MM.1S (cell line): ENCODE measurements at regions not wholly inside any gene's neighbourhood (a gene's known extent, or its start where the extent isn't known, plus 50 kb on each side); places are given as distances from the start of the nearest gene placed in this dataset.

Experiments
- DNase-seq: peaks from one replicate; pipeline ENCODE4 v3.0.0-alpha.2; 2015
- H2AFZ ChIP-seq: fragments of 300-600 bp; sonication (generic); 2 replicates; pipeline ENCODE4 v1.6.0; 2016; ENCODE audit warnings: antibody characterized with exemption, low read length
- H3F3A ChIP-seq: fragments of 300-600 bp; sonication (generic); 2 replicates; pipeline ENCODE4 v1.6.1; 2016; ENCODE audit warnings: mild to moderate bottlenecking, antibody characterized with exemption, low read length, moderate library complexity, mixed read lengths; ENCODE audit not compliant: insufficient read depth
- H3K27ac ChIP-seq: fragments of 300-600 bp; sonication (generic); 2 replicates; pipeline ENCODE4 v1.5.1; 2016; ENCODE audit warnings: mild to moderate bottlenecking, low read length
- H3K27me3 ChIP-seq: fragments of 300-600 bp; sonication (generic); replicated peaks from 2 replicates; pipeline ENCODE4 v1.6.0; 2016; ENCODE audit warnings: low read length; ENCODE audit not compliant: insufficient read depth
- H3K36me3 ChIP-seq: fragments of 300-600 bp; sonication (generic); replicated peaks from 2 replicates; pipeline ENCODE4 v1.6.1; 2016; ENCODE audit warnings: mild to moderate bottlenecking, low read length, mixed read lengths; ENCODE audit not compliant: insufficient read depth
- H3K4me1 ChIP-seq: fragments of 300-600 bp; sonication (generic); 2 replicates; pipeline ENCODE4 v1.6.1; 2016; ENCODE audit warnings: low read length, mixed read lengths
- H3K4me2 ChIP-seq: fragments of 300-600 bp; sonication (generic); 2 replicates; pipeline ENCODE4 v1.6.0; 2016; ENCODE audit warnings: low read depth, low read length
- H3K4me3 ChIP-seq: fragments of 300-600 bp; sonication (generic); 2 replicates; pipeline ENCODE4 v1.5.1; 2016; ENCODE audit warnings: low read length, mixed read lengths
- H3K79me2 ChIP-seq: fragments of 300-600 bp; sonication (generic); 2 replicates; pipeline ENCODE4 v1.6.1; 2016; ENCODE audit warnings: mixed run types, low read length, mixed read lengths
- H3K9ac ChIP-seq: fragments of 300-600 bp; sonication (generic); 2 replicates; pipeline ENCODE4 v1.6.1; 2016; ENCODE audit warnings: low read length, mixed read lengths
- H3K9me2 ChIP-seq: fragments of 300-600 bp; sonication (generic); replicated peaks from 2 replicates; pipeline ENCODE4 v1.6.1; 2016; ENCODE audit warnings: mild to moderate bottlenecking, low read length, mixed read lengths; ENCODE audit not compliant: insufficient read depth
- H3K9me3 ChIP-seq: fragments of 300-600 bp; sonication (generic); replicated peaks from 2 replicates; pipeline ENCODE4 v1.6.1; 2016; ENCODE audit warnings: mild to moderate bottlenecking, low read length, mixed read lengths; ENCODE audit not compliant: insufficient read depth
- H4K20me1 ChIP-seq: fragments of 300-600 bp; sonication (generic); 2 replicates; pipeline ENCODE4 v1.6.1; 2016; ENCODE audit warnings: mild to moderate bottlenecking, low read length, moderate library complexity, mixed read lengths; ENCODE audit not compliant: insufficient read depth
- CTCF ChIP-seq: fragments of 300-600 bp; sonication (generic); IDR thresholded peaks from 2 replicates; pipeline ENCODE4 v1.5.1; 2016; ENCODE audit warnings: antibody characterized with exemption, low read length, mixed read lengths
- EZH2 ChIP-seq: fragments of 300-600 bp; sonication (generic); optimal IDR thresholded peaks from 2 replicates; pipeline ENCODE3; 2017; ENCODE audit warnings: low read depth, mild to moderate bottlenecking, antibody characterized with exemption, low read length, mixed read lengths
- EZH2phosphoT487 ChIP-seq: fragments of 300-600 bp; sonication (generic); IDR thresholded peaks from 2 replicates; pipeline ENCODE4 v1.6.1; 2018; ENCODE audit warnings: antibody characterized with exemption, low read length

DNA sequence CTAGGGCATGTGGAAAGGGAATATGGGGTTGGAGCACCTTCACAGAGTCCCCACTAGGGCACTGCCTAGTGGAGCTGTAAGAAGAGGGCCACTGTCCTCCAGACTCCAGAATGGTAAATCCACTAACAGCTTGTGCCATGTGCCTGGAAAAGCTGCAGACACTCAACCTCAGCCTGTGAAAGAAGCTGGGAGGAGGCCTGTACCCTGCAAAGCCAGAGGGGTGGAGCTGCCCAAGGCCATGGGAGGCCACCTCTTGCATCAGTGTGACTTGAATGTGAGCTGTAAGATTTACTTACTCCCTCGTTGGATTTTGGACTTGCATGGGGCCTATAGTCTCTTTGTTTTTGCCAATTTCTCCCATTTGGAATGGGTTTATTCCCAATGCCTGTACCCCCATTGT, 705.2 kb upstream of the ROBO1 start:
- no peak for DNase-seq
- no peaks in the 10 kb centered on the region for H3K27me3 ChIP-seq
- H3K9ac ChIP-seq, result no peak overlapping the region
- H3K27ac ChIP-seq, result no peak overlapping the region
- no peaks in the 10 kb centered on the region for H3K9me2 ChIP-seq
- no peaks in the 10 kb centered on the region for H3K79me2 ChIP-seq
- H3K36me3 ChIP-seq, result no peaks in the 10 kb centered on the region
- no peak for TF ChIP-seq EZH2phosphoT487
- TF ChIP-seq CTCF, result no peak
- TF ChIP-seq EZH2, result no peak
- no peaks in the 10 kb centered on the region for H3K9me3 ChIP-seq
- no peaks in the 10 kb centered on the region for H3K4me1 ChIP-seq
- no peak overlapping the region for H2AFZ ChIP-seq
- no peak overlapping the region for H3K4me2 ChIP-seq
- no peaks in the 10 kb centered on the region for H4K20me1 ChIP-seq
- H3F3A ChIP-seq, result no peaks in the 10 kb centered on the region
- H3K4me3 ChIP-seq, result no peak overlapping the region

- no peaks in the 10 kb centered on the region for H3K9me3 ChIP-seq
- no peak overlapping the region for H2AFZ ChIP-seq
- no peaks in the 10 kb centered on the region for H4K20me1 ChIP-seq
- H3F3A ChIP-seq, result no peaks in the 10 kb centered on the region
- H3K4me3 ChIP-seq, result no peak overlapping the region
- H3K4me2 ChIP-seq, result no peak overlapping the region
- no peaks in the 10 kb centered on the region for H3K36me3 ChIP-seq
- no peak overlapping the region for H3K9ac ChIP-seq
- H3K9me2 ChIP-seq, result no peaks in the 10 kb centered on the region
- no peaks in the 10 kb centered on the region for H3K4me1 ChIP-seq
- no peaks in the 10 kb centered on the region for H3K27me3 ChIP-seq
- TF ChIP-seq EZH2 (no peak), CTCF (no peak), EZH2phosphoT487 (no peak)
- no peak overlapping the region for H3K27ac ChIP-seq
- DNase-seq, result no peak
- no peaks in the 10 kb centered on the region for H3K79me2 ChIP-seq
These were observed 704.7 kb upstream of the ROBO1 start for GRCh38 chr3:80472459-80472858.

DNA sequence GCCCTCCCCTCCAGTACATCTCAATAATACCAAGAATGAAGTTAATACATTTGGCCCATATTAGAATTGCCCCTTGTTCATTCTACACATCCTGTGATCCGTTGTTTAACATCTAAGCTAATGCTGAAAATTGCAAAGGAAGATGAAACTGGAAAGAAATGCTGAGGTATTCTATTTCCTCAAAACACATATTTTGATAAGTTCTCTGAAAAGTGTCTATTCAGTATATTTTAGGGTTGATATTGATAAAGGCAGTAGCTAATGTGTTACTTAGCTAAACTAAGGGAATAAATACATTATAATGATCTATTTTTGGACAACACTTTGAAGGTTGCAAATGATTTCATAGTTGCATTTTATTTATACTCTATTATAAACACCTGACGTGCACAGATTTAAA, 702.6 kb upstream of the ROBO1 start:
- H3K79me2 ChIP-seq, result no peaks in the 10 kb centered on the region
- no peaks in the 10 kb centered on the region for H3K4me1 ChIP-seq
- H3K27me3 ChIP-seq, result no peaks in the 10 kb centered on the region
- H3F3A ChIP-seq, result no peaks in the 10 kb centered on the region
- no peaks in the 10 kb centered on the region for H3K9me3 ChIP-seq
- H3K36me3 ChIP-seq, result no peaks in the 10 kb centered on the region
- no peak for DNase-seq
- H3K9me2 ChIP-seq, result no peaks in the 10 kb centered on the region
- H2AFZ ChIP-seq, result no peak overlapping the region
- H3K9ac ChIP-seq, result no peak overlapping the region
- no peaks in the 10 kb centered on the region for H4K20me1 ChIP-seq
- TF ChIP-seq EZH2phosphoT487, result no peak
- TF ChIP-seq CTCF, result no peak
- TF ChIP-seq EZH2, result no peak
- H3K4me3 ChIP-seq, result no peak overlapping the region
- H3K4me2 ChIP-seq, result no peak overlapping the region
- no peak overlapping the region for H3K27ac ChIP-seq

DNA sequence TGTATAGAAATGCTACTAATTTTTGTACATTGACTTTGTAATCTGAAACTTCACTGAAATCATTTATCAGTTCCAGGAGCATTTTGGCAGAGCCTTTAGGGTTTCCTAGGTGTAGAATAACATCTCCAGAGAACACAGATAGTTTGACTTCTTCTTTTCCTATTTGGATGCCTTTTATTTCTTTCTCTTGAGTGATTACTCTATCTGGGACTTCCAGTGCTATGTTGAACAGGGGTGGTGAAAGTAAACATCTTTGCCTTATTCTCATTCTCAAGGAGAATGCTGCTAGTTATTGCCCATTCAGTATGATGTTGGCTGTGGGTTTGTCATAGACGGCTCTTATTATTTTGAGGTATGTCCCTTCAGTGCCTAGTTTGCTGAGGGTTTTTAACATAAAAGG, 697.9 kb upstream of the ROBO1 start:
- Histone ChIP-seq H3K9me3 (no peaks in the 10 kb centered on the region), H3K36me3 (no peaks in the 10 kb centered on the region)
- TF ChIP-seq EZH2 (no peak), EZH2phosphoT487 (no peak)

More for the DNA sequence above, 697.9 kb upstream of the ROBO1 start:
- Histone ChIP-seq H3K4me3 (no peak overlapping the region), H3K27me3 (no peaks in the 10 kb centered on the region), H3K27ac (no peak overlapping the region), H4K20me1 (no peaks in the 10 kb centered on the region), H3F3A (no peaks in the 10 kb centered on the region), H3K4me1 (no peaks in the 10 kb centered on the region), H3K4me2 (no peak overlapping the region), H3K79me2 (no peaks in the 10 kb centered on the region), H3K9ac (no peak overlapping the region), H2AFZ (no peak overlapping the region), H3K9me2 (no peaks in the 10 kb centered on the region)
- DNase-seq, result no peak
